Left renal cortex interstitium (tissue), 4 donors: ENCODE measurements at regions not wholly inside any gene's neighbourhood (a gene's known extent, or its start where the extent isn't known, plus 50 kb on each side); places are given as distances from the start of the nearest gene placed in this dataset.

Source experiments
- DNase-seq, 4 donors: peaks; one replicate each; pipeline ENCODE4 v3.0.0-alpha.2; 2013; ENCODE audit warnings: low read depth in 4 of 4, low spot score in 2 of 4, missing footprints in 1 of 4

DNA sequence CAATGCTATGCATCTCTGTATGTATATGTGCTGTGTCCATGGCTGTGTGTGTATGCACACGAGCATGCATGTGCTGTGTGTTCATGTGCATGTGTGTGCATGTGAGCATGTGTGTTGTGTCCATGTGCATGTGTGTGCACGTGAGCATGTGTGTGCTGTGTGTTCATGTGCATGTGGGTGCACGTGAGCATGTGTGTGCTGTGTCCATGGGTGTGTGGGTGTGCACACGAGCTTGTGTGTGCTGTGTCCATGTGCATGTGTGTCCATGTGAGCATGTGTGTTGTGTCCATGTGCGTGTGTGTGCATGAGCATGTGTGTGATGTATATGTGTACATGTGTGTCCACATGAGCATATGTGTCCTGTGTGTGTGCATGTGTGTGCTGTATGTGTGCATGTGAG lies 414.4 kb upstream of the SALL3 start:
- DNase-seq = no peak

- no peak for DNase-seq
Measured at GRCh38 chr18:78566065-78566464, 413.6 kb upstream of the SALL3 start.

DNA sequence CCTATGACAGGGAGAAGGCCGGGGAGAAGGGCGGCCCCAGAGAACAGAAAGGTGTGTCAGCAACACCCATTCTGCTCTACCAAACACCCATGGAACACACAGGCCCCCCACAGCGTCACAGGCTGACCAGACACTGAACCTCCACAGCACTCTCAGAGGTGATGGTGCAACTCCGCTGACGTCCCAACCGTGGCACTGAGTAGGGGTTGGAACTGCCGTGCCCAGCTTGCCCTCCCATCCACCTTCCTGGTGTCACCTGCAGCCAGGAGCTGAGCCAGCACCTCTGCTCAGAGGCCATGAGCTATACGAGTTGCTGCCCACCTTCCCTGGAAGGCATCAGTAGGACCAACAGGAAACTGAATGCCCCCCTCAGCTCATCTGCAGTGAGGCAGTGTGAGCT lies 412.9 kb upstream of the SALL3 start:
- DNase-seq = no peak

GRCh38 chr18:78571063-78571785 lies 408.4 kb upstream of the SALL3 start:
- DNase-seq = no peak

GRCh38 chr18:78571831-78572347 lies 407.7 kb upstream of the SALL3 start:
- no peak for DNase-seq

DNA sequence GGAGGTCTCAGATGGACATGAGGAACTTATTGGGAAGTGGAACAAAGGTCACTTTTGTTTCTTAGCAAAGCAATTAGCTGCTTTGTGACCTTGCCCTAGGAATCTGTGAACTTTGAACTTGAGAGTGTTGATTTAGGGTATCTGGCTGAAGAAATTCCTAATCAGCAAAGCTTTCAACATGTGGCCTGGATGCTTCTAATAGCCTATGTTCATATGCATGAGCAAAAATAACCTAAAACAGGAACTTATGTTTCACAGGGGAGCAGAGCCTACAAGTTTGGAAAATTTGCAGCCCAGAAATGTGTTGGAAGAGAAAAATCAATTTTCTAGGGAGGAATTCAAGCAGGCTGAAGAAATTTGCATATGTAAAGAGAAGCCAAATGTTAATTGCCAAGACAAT lies 405.8 kb upstream of the SALL3 start:
- no peak for DNase-seq

DNA sequence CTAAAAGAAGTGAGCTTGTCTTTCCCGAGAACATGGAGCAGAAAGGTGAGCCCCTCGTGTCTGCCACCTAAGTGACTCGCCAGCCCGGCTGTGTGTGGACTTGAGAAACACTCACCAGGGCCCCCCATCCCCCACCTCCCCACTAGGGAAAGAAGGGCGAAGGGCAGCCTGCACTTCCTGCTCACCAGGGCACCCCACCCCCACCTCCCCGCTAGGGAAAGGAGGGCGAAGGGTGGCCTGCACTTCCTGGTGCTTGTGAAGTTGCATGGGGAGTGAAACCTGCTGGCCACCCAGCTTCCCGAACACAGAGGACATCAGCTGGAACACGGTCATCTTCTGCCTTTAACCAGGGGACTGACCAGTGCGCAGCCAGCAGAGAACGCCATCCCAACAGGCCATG lies 402.7 kb upstream of the SALL3 start:
- DNase-seq = no peak

DNA sequence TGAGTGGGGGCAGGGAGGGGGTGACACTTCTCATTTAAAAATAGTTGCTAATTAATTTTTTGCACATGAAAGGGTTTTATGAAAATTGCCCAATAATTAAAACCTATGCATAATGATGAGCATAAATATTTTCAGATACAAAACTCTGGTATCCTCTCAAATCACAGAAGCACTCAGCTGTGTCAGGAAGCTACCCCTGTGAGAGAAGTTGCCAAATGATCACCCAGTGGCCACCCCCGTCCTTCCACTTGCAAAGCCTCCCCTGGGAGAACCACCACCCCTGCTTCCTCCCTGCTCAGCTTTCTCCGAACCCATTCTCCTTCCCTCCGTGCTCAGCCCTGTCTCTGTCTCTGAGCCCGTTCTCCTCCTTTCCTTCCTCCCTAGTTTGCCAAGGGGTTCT lies 400.2 kb upstream of the SALL3 start:
- no peak for DNase-seq

- DNase-seq = no peak
Measured at GRCh38 chr18:78579854-78580577, 399.6 kb upstream of the SALL3 start.

DNA sequence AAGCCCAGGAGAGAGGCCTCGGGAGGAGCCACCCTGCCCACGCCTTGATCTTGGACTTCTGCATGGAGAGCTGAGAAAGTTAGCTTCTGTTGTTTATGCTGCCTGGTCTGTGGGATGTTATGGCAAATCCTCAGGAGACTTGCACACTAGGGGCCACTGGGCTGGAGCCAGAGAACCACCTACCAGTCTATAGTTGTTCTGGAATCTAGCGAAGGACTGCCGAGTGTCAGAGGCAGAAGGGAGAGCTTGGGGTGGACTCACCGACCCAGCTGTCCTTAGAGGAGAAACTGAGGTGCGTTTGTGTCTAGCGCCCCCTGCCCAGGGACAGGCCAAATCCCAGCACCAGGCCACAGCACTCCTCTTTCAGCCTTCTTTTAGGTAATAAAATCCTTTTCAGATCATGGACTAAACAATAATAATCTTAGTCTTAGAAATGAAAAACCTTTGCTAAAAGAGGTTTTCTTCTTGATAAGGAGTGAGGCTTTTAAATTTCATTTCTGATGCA lies 398.7 kb upstream of the SALL3 start:
- DNase-seq = no peak

DNA sequence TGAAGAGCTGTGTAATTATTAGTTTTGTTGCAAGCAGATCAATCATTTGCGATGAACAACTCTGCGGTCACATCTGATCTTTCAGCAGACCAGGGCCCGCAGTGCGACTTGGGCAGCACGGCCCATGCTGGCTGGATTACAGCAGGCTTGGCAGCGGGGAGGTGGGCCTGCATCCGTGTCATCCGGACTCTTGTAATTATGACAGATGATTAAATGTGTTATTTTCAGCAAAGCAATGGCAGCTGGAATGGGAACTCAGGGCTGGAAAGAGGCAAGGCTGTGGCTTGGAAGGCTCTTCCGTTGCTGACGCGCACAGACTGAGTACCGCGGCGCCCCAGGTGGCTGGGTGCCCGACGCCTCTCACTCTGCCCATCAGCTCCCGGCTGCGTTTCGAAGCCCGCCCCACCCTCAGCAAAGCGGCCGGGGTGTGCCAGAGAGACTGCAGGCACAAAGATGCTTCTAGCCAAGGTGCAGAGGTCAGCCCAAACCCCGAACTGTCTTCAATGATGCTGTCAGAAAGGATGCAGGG lies 397.4 kb upstream of the SALL3 start:
- DNase-seq = no peak

DNA sequence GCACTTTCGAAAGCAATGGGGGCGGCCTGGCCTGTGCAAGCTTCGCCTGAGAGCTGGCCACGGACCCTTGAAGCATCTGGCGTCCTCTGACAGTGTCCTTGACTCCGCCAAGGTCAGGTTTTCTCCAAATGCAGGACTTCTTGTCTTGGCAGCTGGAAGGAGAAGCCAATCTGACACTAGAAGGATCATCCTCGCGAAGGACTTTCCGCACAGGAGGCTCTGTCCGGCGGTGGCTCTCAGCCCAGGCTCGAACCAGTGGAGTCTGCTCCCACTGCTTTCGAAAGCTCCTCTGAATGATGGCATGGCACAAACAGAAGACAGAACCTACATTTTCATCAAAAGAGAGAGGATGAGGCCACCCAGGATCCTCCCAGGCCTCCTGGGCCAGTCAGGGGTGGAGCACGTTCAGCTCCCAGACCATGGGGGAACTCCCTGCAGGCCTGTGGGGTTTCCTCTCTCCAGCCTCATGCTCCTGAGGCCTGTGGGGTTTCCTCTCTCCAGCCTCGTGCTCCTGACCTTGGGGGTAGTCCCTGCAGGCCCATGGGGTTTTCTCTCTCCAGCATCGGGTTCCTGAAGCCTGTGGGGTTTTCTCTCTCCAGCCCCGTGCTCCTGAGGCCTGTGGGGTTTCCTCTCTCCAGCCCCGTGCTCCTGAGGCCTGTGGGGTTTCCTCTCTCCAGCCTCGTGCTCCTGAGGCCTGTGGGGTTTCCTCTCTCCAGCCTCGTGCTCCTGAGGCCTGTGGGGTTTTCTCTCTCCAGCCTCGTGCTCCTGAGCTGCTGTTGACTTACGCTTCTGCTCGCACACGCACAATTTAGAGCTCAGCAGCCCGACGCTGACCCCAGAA lies 396.5 kb upstream of the SALL3 start:
- DNase-seq = no peak

DNA sequence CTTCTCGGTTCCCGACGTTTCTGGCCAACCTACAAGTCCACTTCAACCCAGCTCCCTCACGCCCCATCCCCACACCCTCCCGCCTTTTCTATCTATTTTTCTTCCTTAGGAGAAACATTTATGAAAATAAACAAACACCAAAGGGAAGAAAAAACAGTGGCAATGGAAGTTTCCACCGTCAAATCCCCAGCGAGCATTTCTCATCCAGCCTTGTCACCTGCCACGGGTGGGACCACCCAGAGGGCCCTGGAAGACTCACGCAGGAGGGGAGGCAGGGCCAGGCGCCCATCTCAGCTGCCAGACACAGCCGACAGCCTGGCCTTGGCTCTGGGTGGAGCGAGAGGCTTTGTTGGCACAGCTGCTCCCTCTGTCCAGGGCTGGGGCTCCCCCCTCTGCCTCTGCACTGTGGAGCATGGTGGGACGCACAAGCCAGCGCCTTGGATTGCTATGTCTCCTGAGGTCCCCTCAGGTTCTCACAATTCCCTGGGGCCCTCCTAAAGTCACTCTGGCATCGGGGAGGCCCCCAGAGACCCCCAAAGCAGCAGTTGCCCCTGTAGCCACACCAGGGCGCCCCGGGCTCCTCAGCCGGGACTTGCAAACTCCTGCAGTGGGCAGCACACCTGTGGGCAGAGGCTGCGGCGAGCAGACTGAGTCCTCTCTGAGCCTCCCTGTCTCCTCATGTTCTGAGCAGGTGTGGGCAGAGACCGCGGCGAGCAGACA lies 395.7 kb upstream of the SALL3 start:
- no peak for DNase-seq

- no peak for DNase-seq
Measured at GRCh38 chr18:78584459-78585022, 395.1 kb upstream of the SALL3 start.

- DNase-seq = no peak
Measured at GRCh38 chr18:78586586-78586985, 393.0 kb upstream of the SALL3 start.

- no peak for DNase-seq
Measured at GRCh38 chr18:78587096-78587495, 392.5 kb upstream of the SALL3 start.

- DNase-seq = no peak
Measured at GRCh38 chr18:78587626-78588600, 391.7 kb upstream of the SALL3 start.

GRCh38 chr18:78589916-78590437 lies 389.6 kb upstream of the SALL3 start:
- no peak for DNase-seq
